PC-3 (cell line): ENCODE measurements at regions not wholly inside any gene's neighbourhood (a gene's known extent, or its start where the extent isn't known, plus 50 kb on each side); places are given as distances from the start of the nearest gene placed in this dataset.

Experiments
- ATAC-seq: fragments of 200-7000 bp; cut with Tn5 transposase; 2 replicates; pipeline ENCODE4 v1.9.1; 2020; ENCODE audit warnings: mild to moderate bottlenecking, moderate library complexity
- BruUV-seq: library from RNA; stranded (reverse); fragments of 400-500 nt; replicated peaks from 2 replicates; lab custom pipeline; 2021; lab: Mats Ljungman, UMichigan
- CTCF ChIA-PET: fragments of 300-600 bp; sonication (Branson Sonifier 250); formaldehyde crosslinking; loops from one replicate; lab custom pipeline; 2022; ENCODE audit warnings: antibody characterized with exemption; lab: Charles Lee
- POLR2A ChIA-PET: fragments of 300-600 bp; sonication (Branson Sonifier 250); formaldehyde crosslinking; loops from one replicate; lab custom pipeline; 2022; ENCODE audit warnings: antibody characterized with exemption; ENCODE audit not compliant: unreplicated experiment; lab: Charles Lee
- DNase-seq: peaks from one replicate; pipeline ENCODE4 v3.0.0-alpha.2; 2015
- H2AFZ ChIP-seq: fragments of 300-600 bp; sonication (generic); 2 replicates; pipeline ENCODE4 v1.6.0; 2016; ENCODE audit warnings: antibody characterized with exemption, low read length
- H3F3A ChIP-seq: fragments of 300-600 bp; sonication (generic); one replicate; pipeline ENCODE4 v1.6.0; 2017; ENCODE audit warnings: antibody characterized with exemption, low read length, control low read depth, mild to moderate bottlenecking; ENCODE audit not compliant: unreplicated experiment
- H3K27ac ChIP-seq: fragments of 300-600 bp; sonication (generic); 2 replicates; pipeline ENCODE4 v1.5.1; 2016; ENCODE audit warnings: mild to moderate bottlenecking, low read length
- H3K27me3 ChIP-seq: fragments of 300-600 bp; sonication (generic); 2 replicates; pipeline ENCODE4 v1.6.1; 2016; ENCODE audit warnings: low read length, mixed read lengths
- H3K36me3 ChIP-seq: fragments of 300-600 bp; sonication (generic); 2 replicates; pipeline ENCODE4 v1.6.1; 2016; ENCODE audit warnings: low read depth, mixed run types, low read length, mixed read lengths
- H3K4me1 ChIP-seq: fragments of 300-600 bp; sonication (generic); 2 replicates; pipeline ENCODE4 v1.5.1; 2016; ENCODE audit warnings: low read length; ENCODE audit not compliant: insufficient read depth
- H3K4me2 ChIP-seq: fragments of 300-600 bp; sonication (generic); 2 replicates; pipeline ENCODE4 v1.6.0; 2016; ENCODE audit warnings: low read length
- H3K4me3 ChIP-seq: fragments of 300-600 bp; sonication (generic); 2 replicates; pipeline ENCODE4 v1.5.1; 2016; ENCODE audit warnings: mild to moderate bottlenecking, low read length, mixed read lengths
- H3K79me2 ChIP-seq: fragments of 300-600 bp; sonication (generic); 2 replicates; pipeline ENCODE4 v1.6.1; 2017; ENCODE audit warnings: low read length, mixed read lengths
- H3K9ac ChIP-seq: fragments of 300-600 bp; sonication (generic); 2 replicates; pipeline ENCODE4 v1.6.0; 2016; ENCODE audit warnings: mild to moderate bottlenecking, low read length
- H3K9me2 ChIP-seq: fragments of 300-600 bp; sonication (generic); replicated peaks from 2 replicates; pipeline ENCODE4 v1.6.1; 2016; ENCODE audit warnings: mixed run types, low read length, mixed read lengths
- H3K9me3 ChIP-seq: fragments of 300-600 bp; sonication (generic); 2 replicates; pipeline ENCODE4 v1.6.1; 2016; ENCODE audit warnings: low read length, mixed read lengths
- H4K20me1 ChIP-seq: fragments of 300-600 bp; sonication (generic); 2 replicates; pipeline ENCODE4 v1.6.1; 2016; ENCODE audit warnings: low read length, mixed read lengths
- EZH2 ChIP-seq: fragments of 300-600 bp; sonication (generic); IDR thresholded peaks from one replicate; pipeline ENCODE4 v1.6.1; 2017; ENCODE audit warnings: antibody characterized with exemption, mild to moderate bottlenecking, low read length; ENCODE audit not compliant: unreplicated experiment
- EZH2phosphoT487 ChIP-seq: fragments of 300-600 bp; sonication (generic); IDR thresholded peaks from 2 replicates; pipeline ENCODE4 v1.6.1; 2018; ENCODE audit warnings: mild to moderate bottlenecking, antibody characterized with exemption, low read length, borderline replicate concordance
- intact Hi-C: fragments of 100-400 bp; cut with micrococcal nuclease; formaldehyde crosslinking; loops from 2 replicates; pipeline ENCODE4 v1.9.0; 2023
- TF ChIP-seq, protein P1 (sequence below): fragments of 300-600 bp; sonication (generic); conservative IDR thresholded peaks from 2 replicates; pipeline ENCODE4 v1.5.1; 2017; ENCODE audit warnings: antibody characterized with exemption, low read depth, mild to moderate bottlenecking, low read length

GRCh38 chr1:29880556-29880955 is 644.2 kb downstream of the PTPRU start:
- H3K9me3 ChIP-seq, result no peaks in the 10 kb centered on the region
- CTCF ChIA-PET, result interaction anchor here (0.6 kb wide), 1 partner anchor 827 kb away, joined by 3 read pairs; no protein-coding TSS in a partner anchor

DNA sequence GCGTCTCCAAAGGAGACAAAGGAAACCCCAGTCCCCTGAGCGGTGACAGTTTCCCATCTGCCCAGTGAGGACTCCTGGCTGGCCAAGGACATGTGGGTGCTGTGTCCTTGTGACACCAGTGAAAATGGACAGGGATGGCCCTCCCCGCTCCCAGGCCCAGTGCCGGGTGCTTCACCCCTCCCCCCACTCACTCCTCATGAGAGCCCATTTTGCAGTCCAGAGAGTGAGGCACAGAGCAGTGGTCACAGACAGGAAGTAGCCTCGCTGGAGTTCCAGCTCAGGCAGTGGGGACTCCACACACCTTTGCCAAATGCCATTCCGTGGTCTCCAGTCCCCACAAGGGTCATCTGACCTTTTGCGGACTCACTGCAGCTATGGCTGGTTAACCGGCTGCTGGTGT is 642.9 kb downstream of the PTPRU start:
- intact Hi-C loops, result no loop called here
- no peaks in the 10 kb centered on the region for H3F3A ChIP-seq
- DNase-seq (no peak), ATAC-seq (no peak)
- H3K27ac ChIP-seq, result no peak overlapping the region
- H3K4me3 ChIP-seq, result no peak overlapping the region
- no peak for TF ChIP-seq EZH2phosphoT487
- TF ChIP-seq, protein P1, sequence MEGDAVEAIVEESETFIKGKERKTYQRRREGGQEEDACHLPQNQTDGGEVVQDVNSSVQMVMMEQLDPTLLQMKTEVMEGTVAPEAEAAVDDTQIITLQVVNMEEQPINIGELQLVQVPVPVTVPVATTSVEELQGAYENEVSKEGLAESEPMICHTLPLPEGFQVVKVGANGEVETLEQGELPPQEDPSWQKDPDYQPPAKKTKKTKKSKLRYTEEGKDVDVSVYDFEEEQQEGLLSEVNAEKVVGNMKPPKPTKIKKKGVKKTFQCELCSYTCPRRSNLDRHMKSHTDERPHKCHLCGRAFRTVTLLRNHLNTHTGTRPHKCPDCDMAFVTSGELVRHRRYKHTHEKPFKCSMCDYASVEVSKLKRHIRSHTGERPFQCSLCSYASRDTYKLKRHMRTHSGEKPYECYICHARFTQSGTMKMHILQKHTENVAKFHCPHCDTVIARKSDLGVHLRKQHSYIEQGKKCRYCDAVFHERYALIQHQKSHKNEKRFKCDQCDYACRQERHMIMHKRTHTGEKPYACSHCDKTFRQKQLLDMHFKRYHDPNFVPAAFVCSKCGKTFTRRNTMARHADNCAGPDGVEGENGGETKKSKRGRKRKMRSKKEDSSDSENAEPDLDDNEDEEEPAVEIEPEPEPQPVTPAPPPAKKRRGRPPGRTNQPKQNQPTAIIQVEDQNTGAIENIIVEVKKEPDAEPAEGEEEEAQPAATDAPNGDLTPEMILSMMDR, result no peak
- TF ChIP-seq EZH2, result no peak
- H3K79me2 ChIP-seq, result no peaks in the 10 kb centered on the region
- H3K9me3 ChIP-seq, result no peaks in the 10 kb centered on the region
- H3K36me3 ChIP-seq, result no peaks in the 10 kb centered on the region
- H4K20me1 ChIP-seq, result no peaks in the 10 kb centered on the region
- peaks cover 23% of the 10 kb centered on the region for H3K27me3 ChIP-seq
- H2AFZ ChIP-seq, result no peak overlapping the region
- H3K9me2 ChIP-seq, result no peaks in the 10 kb centered on the region
- H3K4me2 ChIP-seq, result no peak overlapping the region
- H3K9ac ChIP-seq, result no peak overlapping the region
- POLR2A ChIA-PET, result no interaction called here
- CTCF ChIA-PET, result no interaction called here
- H3K4me1 ChIP-seq, result peaks cover 5% of the 10 kb centered on the region; the same call in 1 of the 2 replicates
- BruUV-seq, result no TSS peak

More at GRCh38 chr1:29880556-29880955, 644.2 kb downstream of the PTPRU start:
- Histone ChIP-seq H3K4me3 (no peak overlapping the region), H3K4me2 (no peak overlapping the region), H3K9me2 (no peaks in the 10 kb centered on the region), H3K9ac (no peak overlapping the region), H4K20me1 (no peaks in the 10 kb centered on the region), H3K27me3 (peaks cover 23% of the 10 kb centered on the region), H3F3A (no peaks in the 10 kb centered on the region), H3K27ac (no peak overlapping the region), H3K4me1 (peaks cover 4% of the 10 kb centered on the region; the same call in 1 of the 2 replicates), H3K36me3 (no peaks in the 10 kb centered on the region), H2AFZ (no peak overlapping the region), H3K79me2 (no peaks in the 10 kb centered on the region)
- intact Hi-C loops, result no loop called here
- no TSS peak for BruUV-seq
- DNase-seq (peak; percentile 43), ATAC-seq (no peak)
- POLR2A ChIA-PET, result no interaction called here
- TF ChIP-seq, protein P1, result peak; percentile 44; the same call in 1 of the 2 replicates
- TF ChIP-seq EZH2, result no peak

- ChIA-PET POLR2A (no interaction called here), CTCF (no interaction called here)
- no peaks in the 10 kb centered on the region for H3K36me3 ChIP-seq
- DNase-seq (no peak), ATAC-seq (no peak)
- H3K79me2 ChIP-seq, result no peaks in the 10 kb centered on the region
- H3F3A ChIP-seq, result no peaks in the 10 kb centered on the region
- H3K4me2 ChIP-seq, result no peak overlapping the region
- no TSS peak for BruUV-seq
- peaks cover 19% of the 10 kb centered on the region for H3K27me3 ChIP-seq
- no peak overlapping the region for H2AFZ ChIP-seq
- no peaks in the 10 kb centered on the region for H3K9me2 ChIP-seq
- H3K4me3 ChIP-seq, result no peak overlapping the region
- no peak overlapping the region for H3K27ac ChIP-seq
- intact Hi-C loops, result no loop called here
- no peak overlapping the region for H3K9ac ChIP-seq
- no peaks in the 10 kb centered on the region for H3K9me3 ChIP-seq
- no peaks in the 10 kb centered on the region for H4K20me1 ChIP-seq
- peaks cover 5% of the 10 kb centered on the region; the same call in 1 of the 2 replicates for H3K4me1 ChIP-seq
- no peak for TF ChIP-seq EZH2phosphoT487
- TF ChIP-seq EZH2, result no peak
- TF ChIP-seq, protein P1, result no peak
Observed at GRCh38 chr1:29878501-29878900, 642.2 kb downstream of the PTPRU start.
